Mammary epithelial cell (primary cell): ENCODE measurements at regions not wholly inside any gene's neighbourhood (a gene's known extent, or its start where the extent isn't known, plus 50 kb on each side); places are given as distances from the start of the nearest gene placed in this dataset.

Source experiments
- CTCF ChIP-seq, 2 donors: IDR thresholded peaks in 1 of 2; conservative IDR thresholded peaks in 1 of 2; 2 replicates each; pipeline ENCODE4 v1.5.1; 2011 to 2012; ENCODE audit warnings: inconsistent platforms in 2 of 2, low read length in 2 of 2, mild to moderate bottlenecking in 2 of 2, control low read depth in 1 of 2, low read depth in 1 of 2; ENCODE audit not compliant: insufficient read depth in 1 of 2; ENCODE audit errors: extremely low read depth in 1 of 2
- EZH2 ChIP-seq: IDR thresholded peaks from 2 replicates; pipeline ENCODE4 v1.6.1; 2012; ENCODE audit warnings: low read length, inconsistent platforms, borderline replicate concordance

- no peak for TF ChIP-seq CTCF (conservative IDR thresholded peaks at IDR 0.05 in 1 of 2, IDR thresholded peaks at IDR 0.05 in 1 of 2; ENCODE audit: extremely low read depth in 1 of 2, insufficient read depth in 1 of 2, low read depth in 1 of 2, low read length in 2 of 2)
- no peak for TF ChIP-seq EZH2
Observed at GRCh38 chr7:48847917-48848316, 76.4 kb upstream of the CDC14C start.
